H1 (cell line): ENCODE measurements at regions not wholly inside any gene's neighbourhood (a gene's known extent, or its start where the extent isn't known, plus 50 kb on each side); places are given as distances from the start of the nearest gene placed in this dataset.
A peak's percentile ranks its signal among the peaks of the same experiment; 100 is the strongest.

Source experiments
- CTCF ChIA-PET: fragments of 300-600 bp; sonication (Branson Sonifier 250); formaldehyde crosslinking; loops from one replicate; lab custom pipeline; 2021; ENCODE audit not compliant: partially characterized antibody; lab: Charles Lee
- POLR2A ChIA-PET: fragments of 300-600 bp; sonication (Branson Sonifier 250); formaldehyde crosslinking; loops from one replicate; lab custom pipeline; 2021; ENCODE audit warnings: inconsistent platforms; ENCODE audit not compliant: partially characterized antibody; lab: Charles Lee
- DNase-seq, 2 experiments: peaks; one replicate each; pipeline versions ENCODE4 v3.0.0 to v3.0.0-alpha.2; 2010 to 2022; ENCODE audit warnings: low spot score in 2 of 2, low read depth in 1 of 2, mixed read lengths in 1 of 2
- FAIRE-seq: peaks from 2 replicates; lab custom pipeline; 2011; peaks lifted over from hg19 to GRCh38; lab: Jason Lieb, UNC
- H2AFZ ChIP-seq: 2 replicates; pipeline ENCODE4 v1.8.1; 2012; ENCODE audit warnings: low read length, inconsistent platforms
- H2AK5ac ChIP-seq: 2 replicates; pipeline ENCODE4 v1.6.1; 2013; ENCODE audit warnings: low read depth, low read length
- H2BK120ac ChIP-seq: replicated peaks from 2 replicates; pipeline ENCODE3; 2013; ENCODE audit warnings: low read depth, low read length, inconsistent platforms
- H2BK12ac ChIP-seq: 2 replicates; pipeline ENCODE4 v1.6.1; 2013; ENCODE audit warnings: low read depth, low read length
- H2BK15ac ChIP-seq: 2 replicates; pipeline ENCODE4 v1.6.1; 2013; ENCODE audit warnings: low read length
- H2BK20ac ChIP-seq: 2 replicates; pipeline ENCODE4 v1.6.1; 2013; ENCODE audit warnings: low read length
- H2BK5ac ChIP-seq: 2 replicates; pipeline ENCODE4 v1.6.1; 2013; ENCODE audit warnings: low read depth, low read length
- H3K14ac ChIP-seq: 2 replicates; pipeline ENCODE4 v1.6.1; 2013; ENCODE audit warnings: inconsistent platforms; ENCODE audit not compliant: insufficient read length
- H3K18ac ChIP-seq: 2 replicates; pipeline ENCODE4 v1.6.1; 2013; ENCODE audit warnings: low read length; ENCODE audit errors: extremely low read depth
- H3K23ac ChIP-seq: 2 replicates; pipeline ENCODE4 v1.6.1; 2013; ENCODE audit warnings: inconsistent platforms; ENCODE audit not compliant: insufficient read length
- H3K23me2 ChIP-seq: 2 replicates; pipeline ENCODE4 v1.6.1; 2013; ENCODE audit warnings: low read depth, low read length
- H3K27ac ChIP-seq: 2 replicates; pipeline ENCODE4 v1.6.1; 2011; ENCODE audit warnings: low read depth, low read length, inconsistent platforms
- H3K27me3 ChIP-seq, 4 experiments: replicated peaks in 1 of 4; 1 replicate in 1 of 4; 2 replicates in 3 of 4; pipeline versions ENCODE4 v1.6.1 to v1.8.1; 2011 to 2013; ENCODE audit warnings: low read length in 3 of 4, mild to moderate bottlenecking in 3 of 4, inconsistent platforms in 2 of 4, mixed read lengths in 2 of 4, moderate library complexity in 1 of 4; ENCODE audit not compliant: control insufficient read depth in 3 of 4, insufficient read depth in 3 of 4; ENCODE audit errors: extremely low read depth in 1 of 4
- H3K36me3 ChIP-seq, 4 experiments: 2 replicates each; pipeline versions ENCODE4 v1.6.1 to v1.8.1; 2011 to 2013; ENCODE audit warnings: mild to moderate bottlenecking in 4 of 4, low read length in 3 of 4, moderate library complexity in 2 of 4, control low read depth in 1 of 4, inconsistent platforms in 1 of 4; ENCODE audit not compliant: insufficient read depth in 4 of 4, control insufficient read depth in 2 of 4
- H3K4ac ChIP-seq: replicated peaks from 2 replicates; pipeline ENCODE3; 2013; ENCODE audit warnings: low read length, low read depth, mixed read lengths, inconsistent platforms; ENCODE audit not compliant: insufficient read length
- H3K4me1 ChIP-seq, 4 experiments: replicated peaks in 1 of 4; 1 replicate in 1 of 4; 2 replicates in 3 of 4; pipeline versions ENCODE4 v1.6.1 to v1.8.1; 2011 to 2013; ENCODE audit warnings: low read length in 3 of 4, inconsistent platforms in 2 of 4, mixed read lengths in 1 of 4; ENCODE audit not compliant: insufficient read depth in 4 of 4, control insufficient read depth in 3 of 4
- H3K4me2 ChIP-seq, 2 experiments: 2 replicates each; pipeline versions ENCODE4 v1.6.1 to v1.8.1; 2011 to 2013; ENCODE audit warnings: low read depth in 2 of 2, low read length in 2 of 2, control low read depth in 1 of 2, inconsistent platforms in 1 of 2, mild to moderate bottlenecking in 1 of 2; ENCODE audit not compliant: insufficient read depth in 1 of 2
- H3K4me3 ChIP-seq, 4 experiments: fragments of 200-600, 300-600 bp in 1 of 4; sonication (generic), shearing (Covaris generic), sonication (Bioruptor Twin) in 1 of 4; 2 replicates each; pipeline versions ENCODE4 v1.5.1 to v1.8.1; 2011 to 2016; ENCODE audit warnings: low read length in 4 of 4, low read depth in 3 of 4, control low read depth in 2 of 4, inconsistent platforms in 2 of 4, mild to moderate bottlenecking in 2 of 4, mixed read lengths in 1 of 4, moderate library complexity in 1 of 4; ENCODE audit not compliant: insufficient read depth in 2 of 4; ENCODE audit errors: extremely low read depth in 1 of 4
- H3K56ac ChIP-seq: replicated peaks from 2 replicates; pipeline ENCODE3; 2013; ENCODE audit warnings: low read depth, mild to moderate bottlenecking, mixed read lengths, low read length, inconsistent platforms; ENCODE audit not compliant: insufficient read length
- H3K79me1 ChIP-seq: 2 replicates; pipeline ENCODE4 v1.6.1; 2013; ENCODE audit warnings: low read depth, low read length, control low read depth
- H3K79me2 ChIP-seq, 2 experiments: 2 replicates each; pipeline versions ENCODE4 v1.6.1 to v1.8.1; 2012 to 2013; ENCODE audit warnings: low read length in 2 of 2, mild to moderate bottlenecking in 2 of 2, inconsistent platforms in 1 of 2; ENCODE audit not compliant: insufficient read depth in 2 of 2, control insufficient read depth in 1 of 2
- H3K9ac ChIP-seq, 4 experiments: replicated peaks in 1 of 4; 1 replicate in 1 of 4; 2 replicates in 3 of 4; pipeline versions ENCODE4 v1.6.1 to v1.8.1; 2011 to 2013; ENCODE audit warnings: low read depth in 3 of 4, low read length in 3 of 4, control low read depth in 2 of 4, mild to moderate bottlenecking in 2 of 4, moderate library complexity in 2 of 4, inconsistent platforms in 1 of 4; ENCODE audit errors: extremely low read depth in 1 of 4
- H3K9me3 ChIP-seq, 2 experiments: 2 replicates each; pipeline versions ENCODE4 v1.6.1 to v1.8.1; 2012 to 2013; ENCODE audit warnings: mild to moderate bottlenecking in 2 of 2, moderate library complexity in 2 of 2, control low read depth in 1 of 2, inconsistent platforms in 1 of 2, low read depth in 1 of 2, low read length in 1 of 2, mixed read lengths in 1 of 2; ENCODE audit not compliant: insufficient read depth in 2 of 2
- H4K20me1 ChIP-seq, 2 experiments: replicated peaks in 1 of 2; 2 replicates each; pipeline versions ENCODE3 to v1.8.1; 2011 to 2013; ENCODE audit warnings: inconsistent platforms in 2 of 2, low read length in 2 of 2, mild to moderate bottlenecking in 1 of 2; ENCODE audit not compliant: insufficient read depth in 2 of 2, control insufficient read depth in 1 of 2
- H4K5ac ChIP-seq: 2 replicates; pipeline ENCODE4 v1.6.1; 2013; ENCODE audit warnings: low read length, low read depth, mixed read lengths, inconsistent platforms; ENCODE audit not compliant: insufficient read length
- H4K8ac ChIP-seq: 2 replicates; pipeline ENCODE4 v1.8.0; 2013; ENCODE audit warnings: mild to moderate bottlenecking, moderate library complexity, low read length, inconsistent platforms; ENCODE audit not compliant: insufficient read depth; ENCODE audit errors: extremely low read depth
- H4K91ac ChIP-seq: replicated peaks from 2 replicates; pipeline ENCODE3; 2013; ENCODE audit warnings: low read length, mixed read lengths, inconsistent platforms; ENCODE audit not compliant: insufficient read length
- ATF2 ChIP-seq: IDR thresholded peaks from 2 replicates; pipeline ENCODE4 v1.6.1; 2012; ENCODE audit warnings: low read length, inconsistent platforms
- CHD2 ChIP-seq: IDR thresholded peaks from 2 replicates; pipeline ENCODE4 v1.6.1; 2012; ENCODE audit warnings: low read length, improper control_type of control experiment
- E2F6 ChIP-seq: IDR thresholded peaks from 2 replicates; pipeline ENCODE4 v1.6.1; 2012; ENCODE audit warnings: inconsistent platforms
- KDM4A ChIP-seq: IDR thresholded peaks from one replicate; pipeline ENCODE4 v1.7.1; 2012; ENCODE audit warnings: low read depth, mild to moderate bottlenecking, moderate library complexity, low read length, inconsistent platforms; ENCODE audit not compliant: severe bottlenecking
- NRF1 ChIP-seq: IDR thresholded peaks from 2 replicates; pipeline ENCODE4 v1.6.1; 2011; ENCODE audit warnings: mild to moderate bottlenecking, low read depth, low read length, improper control_type of control experiment
- POLR2A ChIP-seq, 2 experiments: IDR thresholded peaks; 1 replicate in 1 of 2; 2 replicates in 1 of 2; pipeline ENCODE4 v1.6.1; 2011; ENCODE audit warnings: low read depth in 2 of 2, low read length in 2 of 2, mild to moderate bottlenecking in 2 of 2; ENCODE audit errors: control extremely low read depth in 1 of 2
- POU5F1 ChIP-seq: IDR thresholded peaks from 2 replicates; pipeline ENCODE4 v1.6.1; 2011; ENCODE audit warnings: low read depth, mild to moderate bottlenecking, low read length, moderate library complexity
- RAD21 ChIP-seq, 2 experiments: IDR thresholded peaks in 1 of 2; conservative IDR thresholded peaks in 1 of 2; 2 replicates each; pipeline ENCODE4 v1.6.1; 2011; ENCODE audit warnings: low read depth in 2 of 2, low read length in 2 of 2, improper control_type of control experiment in 1 of 2, inconsistent platforms in 1 of 2, mild to moderate bottlenecking in 1 of 2, moderate library complexity in 1 of 2
- RBBP5 ChIP-seq: IDR thresholded peaks from 2 replicates; pipeline ENCODE4 v1.7.1; 2012; ENCODE audit warnings: low read depth, mild to moderate bottlenecking, inconsistent platforms, low read length, moderate library complexity, borderline replicate concordance
- SP4 ChIP-seq: IDR thresholded peaks from 2 replicates; pipeline ENCODE4 v1.6.1; 2012; ENCODE audit warnings: low read length, inconsistent platforms
- SRF ChIP-seq: IDR thresholded peaks from 2 replicates; pipeline ENCODE4 v1.6.1; 2011; ENCODE audit warnings: mild to moderate bottlenecking, low read depth, low read length, moderate library complexity
- ZNF274 ChIP-seq: IDR thresholded peaks from 2 replicates; pipeline ENCODE4 v1.7.0; 2012; ENCODE audit warnings: low read length, borderline replicate concordance; ENCODE audit errors: extremely low read depth

GRCh38 chr2:198913394-198914152, 544.2 kb downstream of the SATB2 start:
- Histone ChIP-seq H3K79me1 (no peaks in the 10 kb centered on the region), H3K56ac (peak overlapping the region; percentile 19), H2AFZ (no peak overlapping the region), H2BK5ac (no peak overlapping the region), H3K23me2 (no peaks in the 10 kb centered on the region), H4K5ac (no peak overlapping the region), H3K4me1 (no peaks in the 10 kb centered on the region), H2BK12ac (no peak overlapping the region), H3K79me2 (no peaks in the 10 kb centered on the region), H3K4ac (no peak overlapping the region), H3K23ac (no peak overlapping the region), H2BK20ac (no peak overlapping the region), H3K27me3 (no peaks in the 10 kb centered on the region), H2BK15ac (no peak overlapping the region), H2BK120ac (no peak overlapping the region), H3K18ac (no peak overlapping the region), H3K14ac (no peak overlapping the region), H3K36me3 (no peaks in the 10 kb centered on the region), H3K4me3 (no peak overlapping the region), H3K9ac (no peak overlapping the region), H4K91ac (no peak overlapping the region), H3K27ac (no peak overlapping the region), H3K4me2 (no peak overlapping the region), H3K9me3 (no peaks in the 10 kb centered on the region), H2AK5ac (no peak overlapping the region), H4K8ac (no peak overlapping the region), H4K20me1 (no peaks in the 10 kb centered on the region)
- DNase-seq (no peak), FAIRE-seq (no peak)
- ChIA-PET CTCF (interaction anchor here (0.9 kb wide), 1 partner anchor 16 kb away, joined by 3 read pairs; no protein-coding TSS in a partner anchor), POLR2A (interaction anchor here (0.6 kb wide), 2 partner anchors 564 to 1491 kb away, joined by 3 read pairs; no protein-coding TSS in a partner anchor)
- TF ChIP-seq CHD2 (no peak), RAD21 (IDR thresholded peaks at IDR 0.05 in 1 of 2, conservative IDR thresholded peaks at IDR 0.05 in 1 of 2; ENCODE audit: low read depth in 2 of 2, low read length in 2 of 2) (no peak), RBBP5 (no peak), POLR2A (IDR thresholded peaks at IDR 0.05; ENCODE audit: control extremely low read depth in 1 of 2, low read depth in 2 of 2, low read length in 2 of 2) (no peak), ZNF274 (no peak), NRF1 (no peak), POU5F1 (no peak), KDM4A (no peak), E2F6 (no peak), SP4 (no peak), ATF2 (no peak), SRF (no peak)
